ENCODE measurements at regions not wholly inside any gene's neighbourhood (a gene's known extent, or its start where the extent isn't known, plus 50 kb on each side); places are given as distances from the start of the nearest gene placed in this dataset.

- H3K4me1 ChIP-seq (ENCODE audit: control insufficient read depth in 1 of 2, insufficient read depth in 2 of 2, low read depth in 1 of 2, low read length in 1 of 2): no peaks in the 10 kb centered on the region
- H3K4me3 ChIP-seq (ENCODE audit: low read depth in 2 of 2, low read length in 1 of 2): no peak overlapping the region
- no peak overlapping the region for H3K4me2 ChIP-seq
- WGBS (ENCODE audit: low lambda C conversion rate): 52% methylated on average over 9 of the region's 9 CpGs
- no peak overlapping the region for H3K27ac ChIP-seq (ENCODE audit: low read depth in 2 of 2, low read length in 1 of 2)
- H3F3A ChIP-seq (replicated peaks; ENCODE audit: insufficient read depth): no peaks in the 10 kb centered on the region
- ChIA-PET POLR2A (no interaction called here), CTCF (no interaction called here)
- no peaks in the 10 kb centered on the region for H3K9me2 ChIP-seq
- H3K9me3 ChIP-seq: no peaks in the 10 kb centered on the region
- no peak overlapping the region for H3K9ac ChIP-seq
- no peak overlapping the region for H2AFZ ChIP-seq (ENCODE audit: low read depth)
- TF ChIP-seq CHD2 (IDR thresholded peaks at IDR 0.05; ENCODE audit: low read length, partially characterized antibody) (no peak), EZH2phosphoT487 (IDR thresholded peaks at IDR 0.05; ENCODE audit: borderline replicate concordance, low read depth) (no peak), REST (IDR thresholded peaks at IDR 0.05; ENCODE audit: low read depth, low read length) (no peak), RXRA (IDR thresholded peaks at IDR 0.05; ENCODE audit: borderline replicate concordance, low read depth) (no peak), GATA2 (CRISPR knock-in tag; IDR thresholded peaks at IDR 0.05) (no peak), YY1 (IDR thresholded peaks at IDR 0.05; ENCODE audit: low read depth) (no peak), RFX5 (IDR thresholded peaks at IDR 0.05; ENCODE audit: low read length) (no peak), USF1 (IDR thresholded peaks at IDR 0.05; ENCODE audit: borderline replicate concordance, low read depth) (no peak), POLR2AphosphoS5 (IDR thresholded peaks at IDR 0.05; ENCODE audit: low read depth, low read length) (no peak), IRF3 (IDR thresholded peaks at IDR 0.05; ENCODE audit: low read depth, low read length) (no peak), FOXM1 (IDR thresholded peaks at IDR 0.05; ENCODE audit: low read depth) (no peak), ZBTB33 (IDR thresholded peaks at IDR 0.05; ENCODE audit: borderline replicate concordance, low read depth) (no peak), FOSL2 (IDR thresholded peaks at IDR 0.05; ENCODE audit: borderline replicate concordance, low read depth) (no peak), RCOR1 (IDR thresholded peaks at IDR 0.05; ENCODE audit: low read length) (no peak), TCF12 (IDR thresholded peaks at IDR 0.05) (no peak), RAD21 (IDR thresholded peaks at IDR 0.05; ENCODE audit: low read length) (no peak), USF2 (IDR thresholded peaks at IDR 0.05; ENCODE audit: borderline replicate concordance, low read depth, low read length) (no peak), MEF2A (IDR thresholded peaks at IDR 0.05; ENCODE audit: borderline replicate concordance, low read depth) (no peak), MXI1 (IDR thresholded peaks at IDR 0.05; ENCODE audit: low read depth, low read length) (no peak), PBX3 (IDR thresholded peaks at IDR 0.05) (no peak)
- no peaks in the 10 kb centered on the region for H3K36me3 ChIP-seq (replicated peaks in 1 of 2; ENCODE audit: control insufficient read depth in 1 of 2, insufficient read depth in 2 of 2, low read length in 1 of 2)
- H3K27me3 ChIP-seq (ENCODE audit: insufficient read depth): no peaks in the 10 kb centered on the region
- H3K79me2 ChIP-seq (ENCODE audit: insufficient read depth): no peaks in the 10 kb centered on the region
- no peaks in the 10 kb centered on the region for H4K20me1 ChIP-seq (ENCODE audit: insufficient read depth)
- no peak for DNase-seq
Measured at GRCh38 chr2:6764968-6765723, 100.6 kb downstream of the CMPK2 start.

All from SK-N-SH (cell line).